ENCODE measurements at regions not wholly inside any gene's neighbourhood (a gene's known extent, or its start where the extent isn't known, plus 50 kb on each side); places are given as distances from the start of the nearest gene placed in this dataset.

- no peaks in the 10 kb centered on the region for H3K27me3 ChIP-seq
- no peak for DNase-seq
- H3K4me1 ChIP-seq, result no peaks in the 10 kb centered on the region
- TF ChIP-seq CTCF (IDR thresholded peaks at IDR 0.05), result no peak
- no peak overlapping the region for H3K27ac ChIP-seq
- H3K9ac ChIP-seq (ENCODE audit: low read depth in 2 of 2, low read length in 2 of 2), result no peak overlapping the region
- no peaks in the 10 kb centered on the region for H3K9me3 ChIP-seq
- intact Hi-C loops (cut with DNase I), result no loop called here
- no peaks in the 10 kb centered on the region for H3K36me3 ChIP-seq
- H3K4me3 ChIP-seq, result no peak overlapping the region
These were observed 223.0 kb upstream of the MCTP2 start for GRCh38 chr15:94008104-94009074.

GRCh38 chr15:94004697-94005096, 226.7 kb upstream of the MCTP2 start:
- H3K36me3 ChIP-seq, result no peaks in the 10 kb centered on the region
- H3K4me1 ChIP-seq, result no peaks in the 10 kb centered on the region
- H3K9me3 ChIP-seq, result no peaks in the 10 kb centered on the region
- DNase-seq, result no peak
- intact Hi-C loops (cut with DNase I), result no loop called here
- no peaks in the 10 kb centered on the region for H3K27me3 ChIP-seq
- no peak overlapping the region for H3K9ac ChIP-seq (ENCODE audit: low read depth in 2 of 2, low read length in 2 of 2)
- H3K4me3 ChIP-seq, result no peak overlapping the region
- TF ChIP-seq CTCF (IDR thresholded peaks at IDR 0.05), result no peak
- H3K27ac ChIP-seq, result no peak overlapping the region

GRCh38 chr15:94002041-94002440, 229.3 kb upstream of the MCTP2 start:
- Histone ChIP-seq H3K36me3 (no peaks in the 10 kb centered on the region), H3K27me3 (no peaks in the 10 kb centered on the region), H3K9ac (ENCODE audit: low read depth in 2 of 2, low read length in 2 of 2) (no peak overlapping the region), H3K27ac (no peak overlapping the region), H3K4me1 (no peaks in the 10 kb centered on the region), H3K9me3 (no peaks in the 10 kb centered on the region), H3K4me3 (no peak overlapping the region)
- no peak for DNase-seq
- intact Hi-C loops (cut with DNase I), result no loop called here
- TF ChIP-seq CTCF (IDR thresholded peaks at IDR 0.05), result no peak

- Histone ChIP-seq H3K9me3 (no peaks in the 10 kb centered on the region), H3K4me1 (no peaks in the 10 kb centered on the region), H3K27ac (no peak overlapping the region), H3K4me3 (no peak overlapping the region), H3K27me3 (no peaks in the 10 kb centered on the region), H3K36me3 (no peaks in the 10 kb centered on the region), H3K9ac (ENCODE audit: low read depth in 2 of 2, low read length in 2 of 2) (no peak overlapping the region)
- no peak for TF ChIP-seq CTCF (IDR thresholded peaks at IDR 0.05)
- DNase-seq, result no peak
- intact Hi-C loops (cut with DNase I), result no loop called here
These were observed 230.0 kb upstream of the MCTP2 start for GRCh38 chr15:94001255-94001801.

GRCh38 chr15:94000606-94001005, 230.8 kb upstream of the MCTP2 start:
- Histone ChIP-seq H3K9me3 (no peaks in the 10 kb centered on the region), H3K4me3 (no peak overlapping the region), H3K27me3 (no peaks in the 10 kb centered on the region), H3K4me1 (no peaks in the 10 kb centered on the region), H3K9ac (ENCODE audit: low read depth in 2 of 2, low read length in 2 of 2) (no peak overlapping the region), H3K36me3 (no peaks in the 10 kb centered on the region), H3K27ac (no peak overlapping the region)
- no peak for DNase-seq
- no peak for TF ChIP-seq CTCF (IDR thresholded peaks at IDR 0.05)
- intact Hi-C loops (cut with DNase I), result no loop called here
